ENCODE measurements at regions not wholly inside any gene's neighbourhood (a gene's known extent, or its start where the extent isn't known, plus 50 kb on each side); places are given as distances from the start of the nearest gene placed in this dataset.

GRCh38 chr15:95261546-95261945 is 1030.2 kb downstream of the MCTP2 start:
- TF ChIP-seq CTCF (IDR thresholded peaks at IDR 0.05) (no peak), POLR2A (IDR thresholded peaks at IDR 0.05) (no peak)

Measured in body of pancreas (tissue), 4 donors.